ENCODE measurements at regions not wholly inside any gene's neighbourhood (a gene's known extent, or its start where the extent isn't known, plus 50 kb on each side); places are given as distances from the start of the nearest gene placed in this dataset.

GRCh38 chr5:173697931-173698579 is 81.6 kb upstream of the BOD1 start:
- Histone ChIP-seq H2AK5ac (ENCODE audit: low read depth, low read length) (no peak overlapping the region), H3K56ac (ENCODE audit: extremely low read depth, insufficient read depth, low read length) (no peak overlapping the region), H3K18ac (ENCODE audit: low read depth, low read length) (no peak overlapping the region), H4K5ac (ENCODE audit: low read depth, low read length) (no peak overlapping the region), H2AFZ (replicated peaks; ENCODE audit: low read length, poor library complexity) (no peak overlapping the region), H3K9ac (ENCODE audit: low read depth, low read length) (no peak overlapping the region), H3K4me3 (ENCODE audit: insufficient read depth, low read depth, low read length) (no peak overlapping the region), H2BK120ac (ENCODE audit: low read depth, low read length) (no peak overlapping the region), H3K9me1 (ENCODE audit: insufficient read depth, low read length) (no peaks in the 10 kb centered on the region), H2BK15ac (ENCODE audit: low read depth, low read length) (no peak overlapping the region), H4K8ac (ENCODE audit: low read depth in 2 of 2, low read length in 2 of 2) (no peak overlapping the region), H3K36me3 (ENCODE audit: control insufficient read depth, insufficient read depth, low read length) (no peaks in the 10 kb centered on the region), H2BK5ac (ENCODE audit: low read depth, low read length, poor library complexity, severe bottlenecking) (no peak overlapping the region), H4K91ac (ENCODE audit: insufficient read depth, low read depth, low read length) (no peak overlapping the region), H3K4me1 (ENCODE audit: control insufficient read depth, insufficient read depth, low read length) (no peaks in the 10 kb centered on the region), H3K23ac (ENCODE audit: low read depth, low read length) (no peak overlapping the region), H3K79me1 (ENCODE audit: low read depth in 1 of 2, low read length in 2 of 2) (no peaks in the 10 kb centered on the region), H3K27ac (ENCODE audit: insufficient read depth, low read length) (no peak overlapping the region), H2AK9ac (replicated peaks; ENCODE audit: low read depth, low read length, poor library complexity) (no peak overlapping the region), H3K27me3 (ENCODE audit: control insufficient read depth, insufficient read depth, low read length) (peaks cover 20% of the 10 kb centered on the region), H3K14ac (replicated peaks; ENCODE audit: low read depth, low read length) (no peak overlapping the region), H4K20me1 (ENCODE audit: insufficient read depth, low read length) (no peaks in the 10 kb centered on the region), H3K4ac (ENCODE audit: low read depth, low read length) (no peak overlapping the region), H3K4me2 (ENCODE audit: low read depth, low read length) (no peak overlapping the region), H3K9me3 (ENCODE audit: control insufficient read depth, insufficient read depth, low read length) (no peaks in the 10 kb centered on the region), H2BK20ac (ENCODE audit: low read depth, low read length) (no peak overlapping the region)
- in situ Hi-C loops (cut with MboI; ENCODE audit: low sequenced_read_pairs) = no loop called here
- ChIA-PET CTCF (no interaction called here), POLR2A (ENCODE audit: unreplicated experiment) (no interaction called here)
- DNase-seq (no peak), ATAC-seq (ENCODE audit: low read depth) (no peak)
- intact Hi-C loops (cut with micrococcal nuclease) = no loop called here
- dilution Hi-C loops (cut with HindIII; ENCODE audit: low sequenced_read_pairs, unreplicated experiment) = no loop called here
- TF ChIP-seq RAD21 (IDR thresholded peaks at IDR 0.05; ENCODE audit: low read length) (no peak), USF2 (IDR thresholded peaks at IDR 0.05; ENCODE audit: low read depth, low read length) (no peak), CHD1 (IDR thresholded peaks at IDR 0.05; ENCODE audit: low read depth, low read length) (no peak), MAFK (IDR thresholded peaks at IDR 0.05; ENCODE audit: low read depth, low read length) (no peak), NFE2L2 (IDR thresholded peaks at IDR 0.05; ENCODE audit: low read depth, low read length) (no peak), POLR2A (IDR thresholded peaks at IDR 0.05; ENCODE audit: low read depth, low read length) (no peak), CEBPB (IDR thresholded peaks at IDR 0.05; ENCODE audit: low read depth, low read length) (no peak), ELK1 (IDR thresholded peaks at IDR 0.05; ENCODE audit: borderline replicate concordance, low read depth, low read length) (no peak), BHLHE40 (IDR thresholded peaks at IDR 0.05; ENCODE audit: low read depth, low read length) (no peak), RCOR1 (IDR thresholded peaks at IDR 0.05; ENCODE audit: insufficient replicate concordance, low read length) (no peak), RFX5 (IDR thresholded peaks at IDR 0.05; ENCODE audit: low read depth, low read length) (no peak)
- WGBS, 2 experiments (ENCODE audit: extremely low coverage in 2 of 2, insufficient read length in 1 of 2) = 40% methylated on average over 2 of the region's 11 CpGs; no CpG with 5 or more reads in 1 of the 2 experiments
- no TSS peak for BruUV-seq (replicated peaks)
